GM11168 (cell line): ENCODE measurements at regions not wholly inside any gene's neighbourhood (a gene's known extent, or its start where the extent isn't known, plus 50 kb on each side); places are given as distances from the start of the nearest gene placed in this dataset.

Experiments
- in situ Hi-C: fragments of 300-500 bp; cut with MboI; formaldehyde crosslinking; loops from one replicate; pipeline ENCODE4 v1.12.0; 2022; ENCODE audit warnings: low sequenced_read_pairs; ENCODE audit not compliant: unreplicated experiment

DNA sequence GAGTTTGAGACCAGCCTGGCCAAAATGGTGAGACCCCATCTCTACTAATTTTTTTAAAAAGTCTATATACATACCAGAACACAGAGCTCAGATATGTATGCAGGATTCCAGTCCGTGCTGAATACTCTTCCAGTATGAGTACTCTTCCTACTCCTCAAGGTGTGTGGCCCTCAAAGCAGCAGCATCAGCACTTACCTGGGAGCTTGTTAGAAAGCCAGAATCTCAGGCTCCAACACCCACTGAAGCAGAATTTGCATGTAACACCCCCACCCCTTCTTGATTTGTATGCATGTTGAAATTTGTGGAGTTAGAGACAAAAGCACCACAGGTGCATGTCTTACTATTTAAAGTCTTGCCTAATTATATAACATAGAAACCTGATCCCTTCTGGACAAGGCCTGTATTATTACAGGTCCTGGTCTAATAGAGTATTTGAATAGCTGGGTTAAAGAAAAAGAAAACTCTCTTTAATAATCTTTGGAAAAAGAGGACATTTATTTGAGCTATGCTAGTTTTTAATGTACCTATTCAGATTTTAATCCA is 50.3 kb upstream of the NFE2L2 start:
- in situ Hi-C loops, result no loop called here

DNA sequence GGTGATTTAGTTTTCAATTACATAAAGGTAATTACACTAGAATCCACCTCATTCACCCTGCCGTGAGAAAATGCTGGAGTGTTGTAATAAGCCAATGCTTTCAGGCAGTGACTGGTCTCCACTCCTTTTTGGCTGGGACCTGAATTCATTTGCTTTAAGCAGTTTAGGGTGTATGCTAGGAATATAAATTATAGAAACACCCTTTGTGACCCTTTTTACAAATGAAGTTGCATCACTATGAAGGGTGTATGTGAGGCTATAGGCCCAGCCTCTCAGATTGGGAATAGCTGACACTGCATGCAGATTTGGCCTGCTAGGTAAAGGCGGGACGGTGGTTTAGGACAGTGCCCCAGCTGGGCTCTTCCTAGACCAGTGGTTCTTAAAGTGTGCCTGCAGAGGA is 50.8 kb upstream of the NFE2L2 start:
- in situ Hi-C loops, result no loop called here

DNA sequence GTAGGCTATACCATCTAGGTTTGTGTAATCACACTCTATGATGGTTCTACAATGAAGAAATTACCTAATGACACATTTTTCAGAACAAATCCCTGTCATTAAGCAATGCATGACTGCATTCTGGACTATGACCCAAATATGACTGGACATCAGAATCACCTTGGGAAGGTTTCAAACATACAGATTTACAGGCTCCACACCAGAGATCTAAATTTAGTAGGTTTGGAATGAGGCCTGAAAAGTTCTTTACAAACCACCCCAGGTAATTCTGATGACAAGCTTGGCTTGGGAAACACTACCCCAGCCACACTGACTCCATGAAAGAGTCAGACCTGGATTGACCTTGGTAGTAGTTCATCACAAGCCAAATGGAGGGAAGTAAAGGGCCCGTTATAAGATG is 52.2 kb upstream of the NFE2L2 start:
- in situ Hi-C loops, result no loop called here

DNA sequence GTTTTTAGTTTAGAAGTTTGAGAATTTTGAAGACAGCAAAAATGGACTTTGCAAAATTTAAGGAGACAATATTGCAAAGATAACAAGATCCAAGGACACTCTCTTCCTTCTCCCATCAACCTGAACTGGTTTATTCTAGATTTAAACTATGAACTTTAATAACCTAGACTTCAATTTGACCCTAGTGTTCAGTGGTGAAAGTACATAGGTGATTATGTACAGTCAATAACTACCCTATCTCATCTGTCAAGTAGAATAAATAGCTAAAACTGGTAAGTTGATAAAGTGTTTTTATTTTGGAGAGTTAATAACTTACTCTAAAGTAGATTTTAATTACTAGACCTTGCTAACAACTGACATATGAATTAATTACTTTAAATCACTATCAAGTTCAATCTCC is 52.9 kb upstream of the NFE2L2 start:
- in situ Hi-C loops, result no loop called here

DNA sequence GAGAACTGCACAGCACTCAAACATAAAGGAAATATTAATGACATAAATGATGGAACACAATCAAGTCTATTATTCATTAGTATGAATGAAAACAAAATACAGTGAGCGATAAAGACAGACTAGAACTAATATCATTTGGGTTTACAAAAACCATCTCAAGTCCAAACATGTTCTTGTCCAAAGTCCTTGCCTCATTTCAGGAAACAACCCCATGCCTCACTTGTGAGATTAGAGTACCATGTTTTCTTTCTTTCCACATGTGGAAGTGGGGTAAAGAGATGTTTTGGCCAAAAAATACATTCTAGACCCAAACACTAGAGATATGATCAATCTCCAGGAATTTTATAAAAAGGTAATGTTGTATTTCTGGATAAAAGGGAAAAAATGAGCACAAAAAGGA is 53.3 kb upstream of the NFE2L2 start:
- in situ Hi-C loops, result no loop called here

DNA sequence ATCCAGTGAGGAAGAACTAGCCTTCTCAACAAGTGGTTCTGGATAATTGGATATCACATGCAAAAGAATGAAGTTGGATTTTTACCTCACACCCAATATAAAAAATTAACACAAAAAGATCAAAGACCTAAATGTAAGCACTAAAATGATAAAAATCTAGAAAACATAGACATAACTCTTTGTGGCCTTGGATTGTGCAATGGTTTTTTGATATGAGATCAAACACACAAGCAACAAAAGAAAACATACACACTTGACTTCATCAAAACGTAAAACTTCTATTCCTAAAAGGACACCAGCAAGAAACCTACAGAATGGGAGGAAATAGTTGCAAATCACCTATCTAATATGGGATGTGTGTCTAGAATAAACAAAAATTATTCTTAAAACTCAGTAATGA is 54.1 kb upstream of the NFE2L2 start:
- in situ Hi-C loops, result no loop called here

DNA sequence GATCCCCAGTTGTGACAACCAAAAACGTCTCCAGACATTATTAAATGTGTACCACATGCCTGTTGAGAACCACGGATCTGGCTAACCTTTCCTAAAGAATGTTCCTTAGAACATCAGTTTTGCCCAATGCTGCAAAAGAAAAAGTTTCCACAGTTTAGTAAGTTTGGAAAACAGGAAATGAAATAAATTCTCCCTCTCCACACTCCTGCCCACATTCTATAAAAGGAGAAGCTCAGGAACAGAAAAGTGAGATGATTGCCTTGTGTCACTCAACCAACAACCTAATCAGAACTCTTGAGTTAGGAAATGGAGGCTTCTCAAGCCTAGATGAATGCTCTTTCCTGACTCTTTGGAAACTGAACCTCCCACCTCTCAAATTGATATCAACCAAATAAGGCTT is 56.1 kb upstream of the NFE2L2 start:
- in situ Hi-C loops, result no loop called here

DNA sequence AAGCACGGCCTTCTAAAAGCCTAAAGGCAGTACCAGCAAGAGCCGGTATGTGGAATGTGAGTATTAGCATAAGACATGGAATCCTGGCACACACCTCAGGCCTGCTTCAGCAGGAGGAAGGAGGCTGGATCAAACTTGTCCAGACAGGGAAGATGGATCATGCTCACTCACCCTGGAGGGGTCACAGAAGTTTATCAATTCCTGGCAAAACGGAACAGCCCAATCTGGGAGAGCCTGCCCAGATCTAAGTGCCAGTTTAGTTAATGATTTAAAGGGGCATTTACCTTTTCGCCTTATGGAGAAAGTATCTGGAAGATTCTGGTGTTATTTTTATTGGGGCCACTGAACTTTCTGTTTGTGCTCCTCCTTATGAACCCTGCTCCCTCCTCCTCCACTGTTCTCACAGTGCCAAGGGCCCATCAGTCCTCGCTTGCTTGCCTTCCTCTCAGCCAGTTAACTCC is 58.3 kb upstream of the NFE2L2 start:
- in situ Hi-C loops, result no loop called here

DNA sequence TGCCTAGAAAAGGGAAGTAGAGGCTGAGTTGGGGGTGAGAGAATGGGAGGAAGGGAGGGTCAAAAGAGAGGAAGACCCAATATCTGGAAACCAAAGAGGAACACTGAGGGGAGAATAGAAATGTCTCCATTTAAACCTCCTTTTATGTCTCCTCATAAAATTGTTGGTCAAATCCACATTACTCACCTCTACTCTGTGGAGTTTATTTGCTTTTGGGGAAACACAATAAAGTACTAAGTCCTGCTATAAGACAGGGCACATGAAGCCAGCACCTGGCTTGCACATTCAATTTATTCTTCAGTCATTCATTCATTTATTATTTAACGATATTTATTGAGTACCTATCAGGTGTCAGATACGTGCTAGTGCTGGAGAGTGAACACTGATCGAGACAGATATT is 60.3 kb upstream of the NFE2L2 start:
- in situ Hi-C loops, result no loop called here

DNA sequence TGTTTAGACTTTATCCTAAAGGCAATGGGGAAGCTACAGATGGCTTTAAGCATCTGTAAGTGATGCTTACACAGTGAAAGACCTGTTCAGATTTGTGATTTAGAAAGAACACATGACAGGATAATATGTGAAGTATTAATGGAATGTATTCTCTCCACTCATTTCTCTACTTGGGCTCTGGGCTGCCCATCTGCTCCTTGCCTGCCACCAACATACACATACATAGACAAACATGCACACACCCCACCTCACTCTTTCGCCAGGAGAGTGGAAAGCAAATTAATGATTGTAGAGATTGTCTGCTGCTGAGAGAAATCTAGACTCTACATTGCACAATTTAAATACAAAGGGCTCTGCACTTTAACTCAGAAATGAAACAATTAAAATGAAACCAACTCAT is 61.0 kb upstream of the NFE2L2 start:
- in situ Hi-C loops, result no loop called here

DNA sequence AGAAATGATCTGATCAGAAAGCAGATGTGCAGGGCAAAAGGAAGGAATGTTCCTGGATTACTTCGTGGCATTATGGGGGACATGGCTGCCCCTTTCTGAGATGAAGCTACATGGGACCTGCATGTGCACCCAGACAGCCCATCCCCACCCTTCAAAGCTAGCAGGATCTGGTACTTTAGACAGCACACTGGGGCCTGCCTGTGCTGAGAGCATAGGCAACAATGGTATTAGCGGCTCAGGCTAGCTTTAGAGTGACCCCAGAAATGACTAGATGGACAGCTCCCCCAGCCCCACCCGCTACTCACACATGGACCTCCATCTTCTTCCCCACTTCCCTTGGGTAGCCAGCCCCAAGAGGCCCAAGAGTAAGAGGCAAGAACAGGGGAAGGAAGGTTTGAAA is 61.5 kb upstream of the NFE2L2 start:
- in situ Hi-C loops, result no loop called here

DNA sequence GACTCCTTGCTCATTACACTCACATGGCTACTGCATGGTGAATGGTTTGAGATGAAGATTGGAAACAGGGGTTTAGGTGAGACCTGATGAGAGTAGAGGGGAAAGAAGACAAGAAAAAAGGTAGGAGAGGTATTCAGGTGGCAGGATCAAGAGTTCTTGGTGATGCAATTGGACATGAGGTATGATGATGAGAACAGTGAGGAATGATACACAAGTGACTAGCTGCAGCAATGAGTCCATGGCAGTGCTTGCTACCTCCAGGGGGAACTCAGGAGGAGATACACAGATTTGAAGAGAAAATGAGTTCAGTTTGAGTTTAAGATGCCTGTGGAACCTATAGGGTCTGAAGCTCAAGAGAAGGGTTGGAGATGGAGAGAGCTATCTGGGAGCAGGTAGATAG is 62.1 kb upstream of the NFE2L2 start:
- in situ Hi-C loops, result no loop called here

DNA sequence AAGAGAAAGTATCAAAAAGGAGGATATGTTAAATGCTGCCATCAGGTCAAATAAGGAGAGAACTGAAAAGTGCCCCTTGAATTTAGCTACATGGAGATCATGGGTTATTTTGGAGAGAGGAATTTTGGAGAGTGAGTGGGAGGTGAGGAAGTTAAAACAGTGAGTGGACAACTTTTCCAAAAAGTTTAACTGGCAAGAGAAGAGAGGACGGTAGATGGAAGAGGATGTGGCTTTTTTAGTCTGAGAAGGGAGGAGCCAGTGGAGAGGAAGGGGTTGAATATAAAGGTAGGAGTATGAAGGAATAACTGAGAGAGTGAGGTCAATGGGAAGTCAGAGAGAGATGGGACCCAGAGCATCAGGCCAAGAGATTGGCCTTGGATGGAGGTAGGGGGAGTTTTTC is 62.5 kb upstream of the NFE2L2 start:
- in situ Hi-C loops, result no loop called here

DNA sequence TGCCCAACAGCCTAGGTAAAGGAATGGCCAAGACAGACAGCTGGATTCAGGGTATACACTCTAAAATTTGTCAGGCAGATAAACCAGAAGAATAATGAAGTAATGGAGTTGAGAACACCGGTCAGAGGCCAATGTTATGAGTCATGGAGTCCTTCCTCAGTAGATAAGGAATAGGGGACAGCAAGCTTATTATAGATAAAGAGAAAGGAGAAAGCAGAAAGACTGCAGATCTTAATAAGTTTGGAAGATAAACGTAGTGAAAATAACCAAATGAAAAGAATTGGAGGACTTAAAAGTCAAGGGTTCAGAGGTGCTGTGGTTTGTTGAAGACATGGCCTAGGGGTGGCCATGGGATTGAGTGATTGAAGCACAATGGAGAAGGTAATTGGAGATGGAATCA is 63.5 kb upstream of the NFE2L2 start:
- in situ Hi-C loops, result no loop called here

DNA sequence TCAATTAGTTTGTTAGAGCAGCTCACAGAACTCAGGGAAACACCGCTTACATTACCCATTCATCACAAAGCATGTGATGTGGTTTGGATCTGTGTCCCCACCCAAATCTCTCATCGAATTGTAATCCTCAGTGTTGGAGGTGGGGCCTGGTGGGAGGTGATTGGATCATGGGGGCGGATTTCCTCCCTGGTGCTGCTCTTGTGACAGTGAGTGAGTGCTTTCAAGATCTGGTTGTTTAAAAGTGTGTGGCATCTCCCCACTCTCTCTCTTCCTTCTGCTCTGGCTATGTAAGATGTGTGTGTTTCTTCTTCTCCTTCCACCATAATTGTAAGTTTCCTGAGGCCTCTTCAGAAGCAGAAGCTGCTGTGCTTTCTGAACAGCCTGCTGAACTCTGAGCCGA is 63.5 kb upstream of the AGPS start:
- in situ Hi-C loops, result no loop called here

DNA sequence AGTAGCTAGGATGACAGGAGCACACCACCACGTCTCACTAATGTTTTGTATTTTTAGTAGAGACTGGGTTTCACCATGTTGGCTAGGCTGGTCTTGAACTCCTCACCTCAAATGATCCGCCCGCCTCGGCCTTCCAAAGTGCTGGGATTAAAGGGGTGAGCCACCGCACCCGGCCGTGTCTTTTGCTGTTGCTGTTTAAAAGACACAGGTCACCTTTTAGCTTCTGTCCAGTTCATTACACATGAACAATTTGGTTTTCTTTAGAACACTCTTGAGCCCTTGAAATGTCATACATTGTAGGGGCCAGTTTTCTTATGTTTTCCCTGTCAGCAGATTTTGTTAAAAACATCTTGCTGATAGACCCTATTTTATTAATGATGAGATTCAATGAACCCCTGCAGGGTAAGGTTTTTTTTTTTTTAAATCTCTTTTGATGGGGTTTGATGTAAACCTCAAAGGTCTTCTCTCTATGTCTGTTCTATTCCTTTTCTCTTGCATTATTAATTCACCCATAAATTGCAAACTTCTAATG is 61.0 kb upstream of the AGPS start:
- in situ Hi-C loops, result loop anchor here (5.0 to 10.0 kb wide), 3 partner anchors 164 to 393 kb away; no protein-coding TSS in a partner anchor

DNA sequence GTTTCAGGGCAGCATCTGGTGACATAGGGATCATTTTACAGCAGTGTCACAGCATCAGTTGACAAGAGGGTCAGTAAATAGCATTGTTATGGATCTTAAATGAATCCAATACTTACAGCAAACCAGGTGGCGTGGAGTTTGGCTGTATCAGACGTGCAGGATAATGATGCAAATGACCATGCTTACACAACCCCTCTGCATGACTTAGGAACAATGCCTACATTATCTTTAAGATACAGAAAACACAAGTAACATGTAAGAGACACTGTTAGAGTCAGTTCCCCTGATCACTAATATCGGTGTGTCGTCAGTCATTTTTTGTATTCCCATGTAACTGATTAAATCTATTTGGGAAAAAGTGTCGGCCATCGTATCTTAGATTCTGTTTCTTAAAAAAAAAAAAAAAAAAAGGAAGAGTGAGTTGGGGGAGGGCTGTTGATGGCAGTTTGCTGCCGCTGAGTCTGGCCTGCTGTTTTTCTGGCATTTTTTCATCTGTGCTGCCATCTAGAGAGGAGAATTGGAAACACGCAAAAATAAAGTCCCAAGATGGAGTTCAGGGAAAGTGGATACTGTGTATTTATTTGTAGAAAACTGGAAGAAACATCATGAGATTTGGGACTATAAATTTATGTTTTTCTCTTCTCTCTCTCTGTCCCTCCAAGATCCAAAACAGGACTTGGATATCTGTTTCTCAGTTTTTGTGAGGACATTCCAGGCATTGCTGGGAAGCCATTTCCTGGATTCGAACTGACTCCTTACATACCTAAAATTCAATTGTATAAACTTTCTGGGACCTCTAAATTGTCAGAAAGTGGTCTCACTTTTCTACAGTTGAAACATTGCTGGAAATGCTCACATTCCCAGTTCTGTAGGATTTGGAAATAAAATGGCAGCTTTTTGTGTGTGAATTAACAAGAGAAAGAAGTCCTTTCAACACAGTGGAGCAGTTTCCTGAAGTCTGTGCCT is 60.3 kb upstream of the AGPS start:
- in situ Hi-C loops, result loop anchor here (5.0 to 10.0 kb wide), 3 partner anchors 165 to 392 kb away; no protein-coding TSS in a partner anchor

DNA sequence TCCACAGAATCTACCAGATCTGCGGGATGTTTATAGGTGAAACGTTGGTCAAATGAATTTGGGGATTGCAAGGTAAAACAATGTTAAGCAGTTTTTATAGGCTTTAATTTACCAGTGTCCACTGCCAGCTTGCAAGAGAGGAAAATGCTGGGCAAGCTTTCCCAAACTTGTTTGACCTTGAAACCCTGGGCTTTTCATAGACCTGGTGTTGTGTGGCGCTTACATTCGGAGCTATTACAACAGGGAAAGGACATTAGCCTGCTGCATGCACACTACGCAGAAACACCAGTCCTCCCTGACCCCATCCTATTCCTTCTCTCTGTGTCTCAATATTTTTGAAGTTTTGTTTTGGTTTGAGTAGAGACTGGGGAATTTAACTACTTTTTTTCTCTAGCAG is 59.6 kb upstream of the AGPS start:
- in situ Hi-C loops, result loop anchor here (5.0 to 10.0 kb wide), 3 partner anchors 166 to 392 kb away; no protein-coding TSS in a partner anchor

DNA sequence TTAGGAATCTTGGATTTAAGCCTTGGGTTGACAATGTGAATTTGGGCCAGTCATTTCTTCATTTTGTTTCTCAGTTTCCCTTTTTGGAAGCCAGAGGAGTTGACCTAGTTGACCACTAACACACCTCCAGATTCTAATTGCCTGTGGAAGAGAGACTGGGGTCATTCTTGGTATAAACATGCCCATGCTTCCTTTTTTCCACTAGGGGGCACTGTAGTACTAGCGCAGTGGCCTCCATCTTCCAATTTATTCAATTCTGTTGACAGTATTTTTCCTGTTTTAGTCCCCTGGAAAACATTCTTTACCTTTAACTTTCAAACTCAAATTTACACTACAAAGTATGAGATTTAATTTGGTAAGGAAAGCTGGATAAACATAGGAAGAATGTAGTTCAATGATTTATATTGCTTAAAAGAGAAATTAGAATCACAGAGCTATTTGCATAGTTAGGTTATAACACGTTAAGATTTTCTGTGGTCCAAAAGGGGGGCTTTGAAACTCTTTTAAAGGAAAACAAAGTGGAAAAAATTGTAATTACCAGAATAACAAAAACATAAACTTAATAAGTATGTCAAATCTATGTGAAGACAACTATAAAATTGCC is 57.5 kb upstream of the AGPS start:
- in situ Hi-C loops, result loop anchor here (5.0 to 10.0 kb wide), 3 partner anchors 168 to 390 kb away; no protein-coding TSS in a partner anchor

DNA sequence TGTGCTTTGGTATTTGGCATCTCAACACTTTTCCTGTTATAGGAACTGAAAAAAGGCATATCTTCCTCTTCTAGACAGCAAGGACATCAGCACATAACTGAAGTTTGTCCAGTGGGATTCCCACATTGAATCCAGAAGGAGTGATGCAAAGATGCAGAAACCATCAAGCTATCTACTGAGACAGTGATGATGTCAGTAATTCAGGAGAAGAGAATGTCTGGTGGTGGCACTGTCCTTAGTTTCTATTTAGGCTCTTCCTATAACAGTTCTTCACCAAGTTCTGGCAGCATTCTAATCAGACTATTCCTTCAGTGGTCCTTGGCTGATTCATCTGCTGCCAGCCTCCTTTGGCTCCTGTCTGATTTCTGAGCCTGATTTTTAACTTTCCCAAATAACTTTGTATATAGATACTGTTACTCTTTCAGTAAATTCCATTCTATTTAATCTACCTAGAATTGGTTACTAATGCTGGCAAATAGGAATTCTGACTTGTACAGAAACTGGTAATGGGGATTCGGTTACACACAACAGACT is 56.6 kb upstream of the AGPS start:
- in situ Hi-C loops, result loop anchor here (10.0 kb wide), 2 partner anchors 269 to 389 kb away; no protein-coding TSS in a partner anchor
